GM12872 (cell line): ENCODE measurements at regions not wholly inside any gene's neighbourhood (a gene's known extent, or its start where the extent isn't known, plus 50 kb on each side); places are given as distances from the start of the nearest gene placed in this dataset.

Experiments used
- TF ChIP-seq, protein P1 (sequence below): IDR thresholded peaks from 3 replicates; pipeline ENCODE4 v1.5.1; 2011; ENCODE audit warnings: low read depth, mild to moderate bottlenecking, low read length, moderate library complexity; ENCODE audit not compliant: insufficient read depth

DNA sequence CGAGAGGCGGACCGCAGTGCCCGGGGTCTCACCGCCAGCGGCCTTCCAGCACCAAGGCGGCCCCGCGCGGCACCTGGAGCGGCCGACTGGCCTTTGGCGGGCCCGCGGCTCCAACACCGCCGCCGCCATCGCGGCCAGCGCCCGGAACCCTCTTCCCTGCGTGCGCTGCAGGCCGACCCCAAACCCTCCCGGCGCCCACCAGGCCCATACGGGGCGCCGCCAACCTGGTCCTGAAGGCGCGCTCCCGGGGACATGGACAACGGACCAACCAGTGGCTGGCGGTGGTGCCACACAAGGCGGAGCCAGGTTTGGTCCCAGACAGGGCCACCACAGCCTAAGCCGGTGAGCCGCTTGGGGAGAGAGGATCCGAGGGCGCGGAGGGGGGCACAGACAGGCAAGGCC lies 1514.8 kb upstream of the DEFB115 start:
- TF ChIP-seq, protein P1, sequence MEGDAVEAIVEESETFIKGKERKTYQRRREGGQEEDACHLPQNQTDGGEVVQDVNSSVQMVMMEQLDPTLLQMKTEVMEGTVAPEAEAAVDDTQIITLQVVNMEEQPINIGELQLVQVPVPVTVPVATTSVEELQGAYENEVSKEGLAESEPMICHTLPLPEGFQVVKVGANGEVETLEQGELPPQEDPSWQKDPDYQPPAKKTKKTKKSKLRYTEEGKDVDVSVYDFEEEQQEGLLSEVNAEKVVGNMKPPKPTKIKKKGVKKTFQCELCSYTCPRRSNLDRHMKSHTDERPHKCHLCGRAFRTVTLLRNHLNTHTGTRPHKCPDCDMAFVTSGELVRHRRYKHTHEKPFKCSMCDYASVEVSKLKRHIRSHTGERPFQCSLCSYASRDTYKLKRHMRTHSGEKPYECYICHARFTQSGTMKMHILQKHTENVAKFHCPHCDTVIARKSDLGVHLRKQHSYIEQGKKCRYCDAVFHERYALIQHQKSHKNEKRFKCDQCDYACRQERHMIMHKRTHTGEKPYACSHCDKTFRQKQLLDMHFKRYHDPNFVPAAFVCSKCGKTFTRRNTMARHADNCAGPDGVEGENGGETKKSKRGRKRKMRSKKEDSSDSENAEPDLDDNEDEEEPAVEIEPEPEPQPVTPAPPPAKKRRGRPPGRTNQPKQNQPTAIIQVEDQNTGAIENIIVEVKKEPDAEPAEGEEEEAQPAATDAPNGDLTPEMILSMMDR, result no peak

DNA sequence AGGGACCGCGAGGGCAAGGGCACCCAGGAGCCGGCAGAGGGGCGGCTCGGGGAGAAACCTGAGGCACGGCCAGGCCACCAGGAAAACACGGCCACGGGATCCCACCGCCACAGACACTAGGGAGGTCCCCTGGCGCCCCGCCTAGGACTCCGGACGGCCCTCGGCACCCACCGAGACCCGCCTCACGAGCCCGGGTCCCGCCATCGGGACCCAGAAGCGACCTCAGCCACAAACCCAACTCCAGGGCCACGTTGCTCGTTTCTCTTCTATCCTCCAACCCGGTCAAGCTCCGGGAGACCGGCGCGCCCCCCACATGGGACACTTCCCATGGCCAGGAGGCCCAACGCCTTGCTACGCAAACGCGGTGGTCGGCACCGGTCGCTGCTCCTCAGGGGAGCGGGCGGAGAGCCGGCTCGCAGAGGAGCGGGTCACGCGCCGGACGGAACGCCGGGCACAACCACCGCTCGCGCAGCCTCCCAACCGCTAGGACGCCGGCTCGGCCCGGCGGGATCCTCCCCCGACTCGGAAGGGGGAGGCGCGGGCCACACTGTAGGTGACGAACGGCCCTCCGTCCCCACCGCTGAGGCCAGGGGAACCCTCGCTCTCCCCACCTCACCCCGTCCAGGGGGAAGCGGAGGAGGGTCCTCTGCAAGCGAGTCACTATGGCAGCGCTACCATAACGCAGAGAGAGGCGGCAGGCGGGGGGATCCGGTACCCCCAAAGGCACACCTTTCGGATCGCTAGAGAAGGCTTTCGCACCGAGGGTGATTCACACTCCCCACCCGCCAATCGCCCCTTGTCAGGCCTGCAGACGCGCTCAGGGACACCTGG lies 1514.1 kb upstream of the DEFB115 start:
- TF ChIP-seq, protein P1, result no peak

DNA sequence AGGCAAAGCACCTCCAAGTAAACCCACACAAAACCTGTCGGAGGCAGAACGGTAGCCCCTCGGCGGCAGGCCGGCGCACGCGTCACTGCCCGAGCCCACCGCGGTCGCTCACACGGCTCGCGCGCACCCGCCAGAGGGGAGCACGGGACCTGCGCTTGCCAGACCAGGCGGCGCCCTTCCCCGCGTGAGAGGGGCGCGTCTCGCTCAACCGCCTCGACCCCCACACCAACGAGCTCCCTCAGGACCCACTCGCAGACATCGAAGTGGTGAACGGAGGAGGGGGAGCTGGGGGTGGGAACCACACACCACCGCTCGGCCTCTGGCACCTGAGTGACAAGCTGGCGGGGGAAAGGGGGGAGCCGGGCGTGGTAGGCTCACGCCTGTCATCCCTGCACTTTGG lies 1513.4 kb upstream of the DEFB115 start:
- TF ChIP-seq, protein P1, result no peak

DNA sequence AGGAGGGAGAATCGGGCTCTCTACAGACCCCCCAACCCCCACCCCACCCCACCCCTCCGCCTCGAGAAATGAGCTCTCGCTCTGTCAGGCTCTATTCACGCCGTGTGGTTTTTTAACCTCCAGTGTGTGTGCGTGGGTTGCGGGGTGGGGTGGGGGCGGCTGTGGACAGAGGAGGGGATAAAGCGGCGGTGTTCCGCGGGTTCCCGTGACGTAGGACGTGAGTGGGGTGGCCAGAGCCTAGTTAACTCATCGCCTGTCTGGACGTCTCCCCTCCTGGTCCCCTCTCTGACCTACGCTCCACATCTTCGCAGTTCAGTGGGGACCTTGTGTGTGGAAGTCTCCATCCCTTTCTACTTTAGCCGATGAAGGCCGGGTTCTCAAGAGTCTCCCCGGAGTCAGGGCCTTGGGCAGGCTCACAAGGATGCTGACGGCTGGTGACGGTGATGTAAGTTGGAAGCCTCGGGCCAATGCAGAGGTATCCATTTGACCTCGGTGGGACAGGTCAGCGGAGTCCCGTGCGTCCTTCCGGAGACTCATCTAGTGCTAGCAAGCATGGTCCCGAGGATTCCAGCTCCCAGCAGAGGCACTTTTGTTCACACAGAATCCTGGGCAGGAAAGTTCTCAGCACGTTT lies 1507.1 kb upstream of the DEFB115 start:
- TF ChIP-seq, protein P1, result no peak

DNA sequence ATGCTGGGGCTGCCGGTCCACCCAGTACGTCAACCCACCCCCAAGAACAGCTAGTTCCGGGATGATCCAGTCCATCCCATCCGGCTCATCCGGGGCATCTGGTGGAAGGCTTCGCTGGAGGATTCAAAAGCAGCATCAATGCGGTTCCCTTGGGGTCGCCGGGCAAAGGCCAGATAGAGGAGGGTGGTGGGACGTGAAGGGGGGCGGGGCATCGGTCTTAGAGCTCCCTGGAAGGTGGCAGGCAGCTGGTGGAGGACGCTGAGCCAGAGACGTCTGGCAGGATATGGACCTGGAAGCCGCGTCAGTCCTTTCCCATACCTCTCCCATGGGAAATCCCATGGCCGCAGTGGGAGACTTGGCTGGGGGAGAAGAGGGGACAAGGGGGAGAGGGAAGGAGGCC lies 1500.8 kb upstream of the DEFB115 start:
- TF ChIP-seq, protein P1, result no peak

DNA sequence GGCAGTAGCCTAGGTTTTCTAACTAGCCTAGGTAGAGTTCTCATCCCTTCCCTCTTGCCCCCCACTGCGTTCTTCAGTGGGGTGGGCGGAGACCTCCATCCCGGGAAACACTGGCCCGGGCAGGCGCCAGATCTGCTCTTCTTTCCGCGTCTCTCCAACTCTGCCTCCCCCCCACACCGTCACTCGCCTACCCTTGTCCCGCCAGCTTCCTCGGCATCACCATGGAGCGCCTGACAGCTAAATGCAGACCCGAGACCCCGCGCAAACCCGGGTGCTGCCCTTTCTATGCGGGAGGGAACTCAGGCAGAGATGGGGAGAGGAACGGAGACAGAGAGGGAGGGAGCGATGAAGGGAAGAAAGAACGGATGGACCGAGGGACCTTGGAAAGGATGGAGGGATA lies 1494.8 kb upstream of the DEFB115 start:
- TF ChIP-seq, protein P1, result no peak

DNA sequence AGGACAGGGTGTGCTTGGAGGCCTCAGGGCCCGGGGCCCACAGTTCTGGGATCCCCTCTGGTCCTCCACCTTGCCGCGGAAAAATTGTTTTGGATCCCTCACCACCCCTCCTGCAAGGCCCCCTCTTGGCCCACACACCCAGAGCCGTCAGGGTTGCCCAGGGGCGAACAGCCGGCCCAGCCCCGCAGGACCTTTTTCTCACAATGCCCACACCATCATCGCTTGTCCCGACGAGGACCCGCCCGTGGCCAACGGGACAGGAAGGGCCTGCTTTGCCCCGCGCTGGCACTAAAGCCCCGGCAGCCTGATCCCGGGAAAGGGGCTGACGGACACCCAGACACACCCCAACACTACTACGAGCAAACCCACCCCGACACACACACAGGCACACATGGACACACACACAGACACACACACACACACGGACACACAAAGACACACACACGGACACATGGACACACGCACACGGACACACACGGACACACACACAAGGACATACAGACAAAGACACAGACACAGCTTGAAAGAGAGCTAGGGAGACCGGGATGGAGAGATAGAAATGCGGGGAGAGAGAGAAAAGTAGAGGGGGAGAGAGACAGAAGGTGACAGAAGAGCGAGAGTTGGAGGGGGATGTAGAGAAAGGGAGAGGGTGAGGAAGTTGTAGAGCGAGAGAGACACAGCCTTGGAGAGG lies 1493.5 kb upstream of the DEFB115 start:
- TF ChIP-seq, protein P1, result no peak
